ENCODE measurements at regions not wholly inside any gene's neighbourhood (a gene's known extent, or its start where the extent isn't known, plus 50 kb on each side); places are given as distances from the start of the nearest gene placed in this dataset.

DNA sequence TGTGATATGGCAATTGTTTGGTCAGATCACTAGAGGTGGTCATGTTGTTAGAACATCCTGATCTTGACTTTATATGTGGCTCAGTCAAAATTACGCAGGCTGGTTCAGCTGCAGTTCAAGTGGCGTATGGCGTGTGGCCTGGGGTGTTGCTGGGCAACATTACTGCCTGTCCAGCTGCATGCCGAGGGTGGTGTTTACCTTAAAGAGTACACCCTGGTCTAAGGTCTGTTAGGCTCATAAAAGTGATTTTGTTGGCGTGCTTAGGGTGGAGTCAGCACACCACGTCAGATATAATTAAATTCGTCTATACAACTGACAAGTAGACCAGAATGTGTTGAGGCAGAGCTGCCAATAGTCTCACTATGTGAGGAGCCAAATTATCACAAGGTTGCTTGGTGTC is 55.6 kb upstream of the NEDD9 start:
- H3K27me3 ChIP-seq (ENCODE audit: low read length), result no peaks in the 10 kb centered on the region
- TF ChIP-seq, protein P1, sequence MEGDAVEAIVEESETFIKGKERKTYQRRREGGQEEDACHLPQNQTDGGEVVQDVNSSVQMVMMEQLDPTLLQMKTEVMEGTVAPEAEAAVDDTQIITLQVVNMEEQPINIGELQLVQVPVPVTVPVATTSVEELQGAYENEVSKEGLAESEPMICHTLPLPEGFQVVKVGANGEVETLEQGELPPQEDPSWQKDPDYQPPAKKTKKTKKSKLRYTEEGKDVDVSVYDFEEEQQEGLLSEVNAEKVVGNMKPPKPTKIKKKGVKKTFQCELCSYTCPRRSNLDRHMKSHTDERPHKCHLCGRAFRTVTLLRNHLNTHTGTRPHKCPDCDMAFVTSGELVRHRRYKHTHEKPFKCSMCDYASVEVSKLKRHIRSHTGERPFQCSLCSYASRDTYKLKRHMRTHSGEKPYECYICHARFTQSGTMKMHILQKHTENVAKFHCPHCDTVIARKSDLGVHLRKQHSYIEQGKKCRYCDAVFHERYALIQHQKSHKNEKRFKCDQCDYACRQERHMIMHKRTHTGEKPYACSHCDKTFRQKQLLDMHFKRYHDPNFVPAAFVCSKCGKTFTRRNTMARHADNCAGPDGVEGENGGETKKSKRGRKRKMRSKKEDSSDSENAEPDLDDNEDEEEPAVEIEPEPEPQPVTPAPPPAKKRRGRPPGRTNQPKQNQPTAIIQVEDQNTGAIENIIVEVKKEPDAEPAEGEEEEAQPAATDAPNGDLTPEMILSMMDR (IDR thresholded peaks at IDR 0.05; ENCODE audit: insufficient read depth, low read length, poor library complexity, severe bottlenecking), result no peak
- no peak for TF ChIP-seq EZH2phosphoT487 (conservative IDR thresholded peaks at IDR 0.05; ENCODE audit: low read length)
- H3K9ac ChIP-seq (ENCODE audit: low read length), result no peak overlapping the region

DNA sequence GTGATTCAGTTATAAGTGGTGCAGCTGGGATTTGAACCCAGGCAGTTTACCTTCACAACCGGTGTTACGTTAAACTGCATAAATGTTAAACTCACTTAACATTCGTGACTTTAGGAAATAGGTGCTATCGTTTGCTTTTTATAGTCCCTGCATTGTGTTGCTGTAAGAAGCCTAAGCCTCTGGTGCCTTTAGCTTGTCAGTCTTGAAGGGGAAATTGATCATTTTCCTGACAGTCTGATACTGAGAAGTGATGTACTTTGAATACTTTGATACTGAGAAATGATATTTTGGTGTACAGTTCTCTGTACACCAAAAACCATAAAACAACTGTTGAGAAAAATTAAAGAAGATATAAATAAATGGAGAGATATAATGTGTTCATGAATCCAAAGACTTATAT is 52.5 kb upstream of the NEDD9 start:
- Histone ChIP-seq H3K9ac (ENCODE audit: low read length) (no peak overlapping the region), H3K9me3 (ENCODE audit: insufficient read depth, low read length) (no peaks in the 10 kb centered on the region), H3F3A (ENCODE audit: insufficient read depth) (no peaks in the 10 kb centered on the region), H3K4me3 (ENCODE audit: insufficient read depth, low read length, poor library complexity, severe bottlenecking) (no peak overlapping the region), H3K4me2 (ENCODE audit: low read depth, low read length, poor library complexity, severe bottlenecking) (no peak overlapping the region), H3K27me3 (ENCODE audit: low read length) (no peaks in the 10 kb centered on the region), H3K27ac (ENCODE audit: low read depth, low read length) (no peak overlapping the region), H3K9me2 (replicated peaks; ENCODE audit: insufficient read depth, low read length) (no peaks in the 10 kb centered on the region), H4K20me1 (ENCODE audit: low read depth, low read length) (no peaks in the 10 kb centered on the region), H3K36me3 (ENCODE audit: low read length) (0 out of 2 replicates have a peak, but pooled peaks cover 7% of the 10 kb centered on the region), H3K79me2 (ENCODE audit: insufficient read depth, low read length) (no peaks in the 10 kb centered on the region), H2AFZ (ENCODE audit: low read depth, low read length, severe bottlenecking) (no peak overlapping the region)
- no peak for TF ChIP-seq EZH2phosphoT487 (conservative IDR thresholded peaks at IDR 0.05; ENCODE audit: low read length)

More for the DNA sequence above, 55.6 kb upstream of the NEDD9 start:
- H3K9me2 ChIP-seq (replicated peaks; ENCODE audit: insufficient read depth, low read length), result no peaks in the 10 kb centered on the region
- no peaks in the 10 kb centered on the region for H3K9me3 ChIP-seq (ENCODE audit: insufficient read depth, low read length)
- no peak overlapping the region for H3K27ac ChIP-seq (ENCODE audit: low read depth, low read length)
- H3F3A ChIP-seq (ENCODE audit: insufficient read depth), result no peaks in the 10 kb centered on the region
- no peaks in the 10 kb centered on the region for H3K79me2 ChIP-seq (ENCODE audit: insufficient read depth, low read length)
- H2AFZ ChIP-seq (ENCODE audit: low read depth, low read length, severe bottlenecking), result no peak overlapping the region
- H3K36me3 ChIP-seq (ENCODE audit: low read length), result 0 out of 2 replicates have a peak, but pooled peaks cover 10% of the 10 kb centered on the region
- H3K4me2 ChIP-seq (ENCODE audit: low read depth, low read length, poor library complexity, severe bottlenecking), result no peak overlapping the region
- H3K4me3 ChIP-seq (ENCODE audit: insufficient read depth, low read length, poor library complexity, severe bottlenecking), result no peak overlapping the region
- no peaks in the 10 kb centered on the region for H4K20me1 ChIP-seq (ENCODE audit: low read depth, low read length)

DNA sequence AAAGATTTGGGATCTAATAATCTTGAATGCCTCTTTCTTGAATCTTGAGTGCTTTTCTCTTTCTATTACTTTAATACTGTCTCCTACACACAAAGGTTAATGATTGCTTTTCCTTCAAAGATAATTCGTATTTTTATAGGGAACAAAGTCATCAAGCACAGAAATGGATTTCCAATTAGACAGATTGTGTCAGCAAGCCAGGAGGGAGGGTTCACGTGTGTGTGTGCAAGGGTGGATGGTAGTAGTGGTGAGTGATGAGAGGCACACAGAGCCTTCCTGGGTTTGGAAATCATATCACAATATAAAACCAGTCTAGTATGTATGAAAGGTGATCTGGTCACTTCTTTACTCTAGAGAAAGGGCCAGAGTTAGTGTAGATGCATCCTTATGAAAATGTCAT is 51.2 kb upstream of the NEDD9 start:
- no peaks in the 10 kb centered on the region for H3K79me2 ChIP-seq (ENCODE audit: insufficient read depth, low read length)
- H3K27ac ChIP-seq (ENCODE audit: low read depth, low read length), result no peak overlapping the region
- H3K4me2 ChIP-seq (ENCODE audit: low read depth, low read length, poor library complexity, severe bottlenecking), result no peak overlapping the region
- H3K27me3 ChIP-seq (ENCODE audit: low read length), result no peaks in the 10 kb centered on the region
- H3K4me3 ChIP-seq (ENCODE audit: insufficient read depth, low read length, poor library complexity, severe bottlenecking), result no peak overlapping the region
- TF ChIP-seq, protein P1 (IDR thresholded peaks at IDR 0.05; ENCODE audit: insufficient read depth, low read length, poor library complexity, severe bottlenecking), result no peak
- no peak for TF ChIP-seq EZH2phosphoT487 (conservative IDR thresholded peaks at IDR 0.05; ENCODE audit: low read length)
- no peaks in the 10 kb centered on the region for H4K20me1 ChIP-seq (ENCODE audit: low read depth, low read length)
- H2AFZ ChIP-seq (ENCODE audit: low read depth, low read length, severe bottlenecking), result no peak overlapping the region
- H3F3A ChIP-seq (ENCODE audit: insufficient read depth), result no peaks in the 10 kb centered on the region
- no peaks in the 10 kb centered on the region for H3K9me3 ChIP-seq (ENCODE audit: insufficient read depth, low read length)
- no peaks in the 10 kb centered on the region for H3K9me2 ChIP-seq (replicated peaks; ENCODE audit: insufficient read depth, low read length)
- 0 out of 2 replicates have a peak, but pooled peaks cover 7% of the 10 kb centered on the region for H3K36me3 ChIP-seq (ENCODE audit: low read length)
- H3K9ac ChIP-seq (ENCODE audit: low read length), result no peak overlapping the region

DNA sequence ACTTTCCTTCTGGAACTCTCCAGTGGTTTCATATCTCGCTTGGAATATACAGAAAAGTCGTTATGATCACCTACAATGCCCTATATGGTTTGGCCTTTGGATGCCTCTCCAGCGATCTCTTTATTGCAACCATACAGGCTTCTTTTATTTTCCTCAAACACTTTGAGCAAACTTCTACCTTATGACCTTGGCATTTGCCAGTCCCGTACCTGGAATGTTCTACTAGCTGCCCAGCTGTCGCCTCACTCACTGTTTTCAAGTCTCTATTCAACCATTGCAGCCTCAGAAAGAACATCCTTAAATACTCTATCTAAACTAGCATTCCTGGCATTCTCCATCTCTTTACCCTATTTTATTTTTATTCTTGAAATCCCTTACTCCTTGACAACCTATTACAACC is 50.4 kb upstream of the NEDD9 start:
- no peak overlapping the region for H3K27ac ChIP-seq (ENCODE audit: low read depth, low read length)
- H3F3A ChIP-seq (ENCODE audit: insufficient read depth), result no peaks in the 10 kb centered on the region
- no peaks in the 10 kb centered on the region for H3K9me3 ChIP-seq (ENCODE audit: insufficient read depth, low read length)
- no peak overlapping the region for H2AFZ ChIP-seq (ENCODE audit: low read depth, low read length, severe bottlenecking)
- H3K27me3 ChIP-seq (ENCODE audit: low read length), result no peaks in the 10 kb centered on the region
- TF ChIP-seq, protein P1 (IDR thresholded peaks at IDR 0.05; ENCODE audit: insufficient read depth, low read length, poor library complexity, severe bottlenecking), result no peak
- TF ChIP-seq EZH2phosphoT487 (conservative IDR thresholded peaks at IDR 0.05; ENCODE audit: low read length), result no peak
- H3K9me2 ChIP-seq (replicated peaks; ENCODE audit: insufficient read depth, low read length), result no peaks in the 10 kb centered on the region
- 0 out of 2 replicates have a peak, but pooled peaks cover 7% of the 10 kb centered on the region for H3K36me3 ChIP-seq (ENCODE audit: low read length)
- H3K9ac ChIP-seq (ENCODE audit: low read length), result no peak overlapping the region
- H3K4me2 ChIP-seq (ENCODE audit: low read depth, low read length, poor library complexity, severe bottlenecking), result no peak overlapping the region
- H4K20me1 ChIP-seq (ENCODE audit: low read depth, low read length), result no peaks in the 10 kb centered on the region
- H3K4me3 ChIP-seq (ENCODE audit: insufficient read depth, low read length, poor library complexity, severe bottlenecking), result no peak overlapping the region
- no peaks in the 10 kb centered on the region for H3K79me2 ChIP-seq (ENCODE audit: insufficient read depth, low read length)

All from SU-DHL-6 (cell line).